ENCODE measurements at regions not wholly inside any gene's neighbourhood (a gene's known extent, or its start where the extent isn't known, plus 50 kb on each side); places are given as distances from the start of the nearest gene placed in this dataset.
"Not testable (repeated sequence)": the region's sequence is repeated elsewhere in the genome, so short reads cannot be mapped to it uniquely, and the experiment has no call there.

DNA sequence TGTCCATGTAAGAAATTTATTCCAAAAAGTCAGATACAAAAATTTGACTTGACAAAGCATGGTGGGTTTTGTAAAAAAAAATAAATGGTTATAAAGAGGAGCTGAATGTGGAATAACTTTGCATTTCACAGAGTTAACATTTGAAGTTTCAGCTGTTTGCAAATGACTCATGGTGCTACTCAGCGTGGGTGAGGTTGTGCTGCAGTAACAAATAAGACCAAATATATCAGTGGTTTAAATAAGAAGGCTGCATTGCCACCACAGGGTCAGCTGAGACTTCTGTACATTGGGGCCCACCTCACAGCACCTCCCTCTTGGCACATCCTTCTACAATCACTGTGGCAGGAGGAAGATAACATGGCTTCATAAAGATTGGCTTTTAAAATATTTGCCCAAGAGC is 272.5 kb upstream of the SULF2 start:
- DNase-seq: no peak

DNA sequence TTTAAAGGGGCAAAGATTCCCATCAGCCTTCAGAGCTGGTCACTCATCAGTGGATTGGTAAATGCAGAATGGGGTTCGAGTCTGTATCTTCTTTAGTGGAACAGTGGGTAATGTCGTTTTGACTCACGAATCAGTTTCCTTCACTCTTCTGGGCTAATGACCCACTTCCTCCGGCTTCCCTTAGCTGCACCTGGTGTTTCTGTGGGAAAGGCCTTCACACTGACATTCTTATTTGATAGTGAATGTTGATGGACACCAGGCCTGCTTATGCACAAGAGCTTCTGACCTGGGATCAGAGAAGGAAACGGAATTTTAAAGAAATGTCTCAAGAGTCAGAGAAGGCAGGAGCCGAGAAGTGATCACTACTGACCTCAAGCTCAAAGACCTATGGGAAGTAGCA is 272.0 kb upstream of the SULF2 start:
- DNase-seq: no peak

DNA sequence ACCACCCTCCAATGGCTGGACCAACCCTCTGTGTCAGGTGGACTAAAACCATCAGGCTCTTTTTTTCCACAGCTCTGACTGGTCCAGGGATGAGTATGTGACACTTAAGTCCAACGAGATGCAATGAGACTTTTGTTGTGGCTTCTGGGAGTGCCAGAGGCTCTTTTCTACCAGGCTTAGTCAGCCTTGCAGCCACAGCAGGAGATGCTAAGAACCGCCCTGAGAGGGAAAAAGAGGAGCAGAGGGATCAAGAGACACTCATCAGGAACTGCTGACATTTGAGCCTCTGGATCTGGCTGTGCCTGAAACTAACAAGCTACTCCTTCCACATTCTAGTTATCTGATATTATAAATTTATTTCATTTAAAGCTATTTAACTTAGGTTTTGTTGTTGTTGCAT is 270.9 kb upstream of the SULF2 start:
- no peak for DNase-seq

DNA sequence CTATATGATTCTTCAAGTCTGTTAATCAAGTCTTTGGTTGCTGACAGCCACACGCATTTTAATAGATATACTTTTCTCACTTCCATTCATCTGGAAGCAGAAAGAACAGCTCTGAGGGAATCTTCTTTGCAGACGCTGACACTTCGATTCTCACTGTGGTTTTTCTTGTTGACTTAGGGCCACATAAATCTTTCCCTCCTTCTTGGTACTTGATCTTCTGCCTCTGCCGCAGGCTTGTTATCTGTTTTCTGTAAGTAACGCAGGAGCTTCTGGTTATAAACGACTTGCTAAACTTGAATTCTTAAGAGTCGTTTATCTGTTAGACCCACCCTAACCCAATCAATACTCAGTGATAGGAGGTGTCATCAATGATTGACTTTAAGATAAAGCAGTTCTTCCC is 268.8 kb upstream of the SULF2 start:
- no peak for DNase-seq

DNA sequence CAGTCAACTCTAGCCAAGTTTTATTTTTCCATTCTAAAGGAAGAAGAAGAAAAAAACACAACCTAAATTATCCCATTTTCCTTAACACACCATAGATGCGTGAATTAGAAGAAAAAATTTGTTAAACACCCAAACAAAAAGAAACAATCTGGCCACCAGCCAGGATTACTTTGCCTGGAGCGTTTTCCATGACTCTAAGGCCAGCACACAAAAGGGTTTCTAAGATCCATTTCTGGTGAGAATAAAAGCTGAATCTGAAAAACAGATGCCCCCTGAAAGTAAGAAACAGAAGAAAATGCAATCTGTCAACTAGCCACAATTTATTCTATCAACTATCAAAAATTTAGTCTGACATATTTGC is 267.2 kb upstream of the SULF2 start:
- DNase-seq: no peak

DNA sequence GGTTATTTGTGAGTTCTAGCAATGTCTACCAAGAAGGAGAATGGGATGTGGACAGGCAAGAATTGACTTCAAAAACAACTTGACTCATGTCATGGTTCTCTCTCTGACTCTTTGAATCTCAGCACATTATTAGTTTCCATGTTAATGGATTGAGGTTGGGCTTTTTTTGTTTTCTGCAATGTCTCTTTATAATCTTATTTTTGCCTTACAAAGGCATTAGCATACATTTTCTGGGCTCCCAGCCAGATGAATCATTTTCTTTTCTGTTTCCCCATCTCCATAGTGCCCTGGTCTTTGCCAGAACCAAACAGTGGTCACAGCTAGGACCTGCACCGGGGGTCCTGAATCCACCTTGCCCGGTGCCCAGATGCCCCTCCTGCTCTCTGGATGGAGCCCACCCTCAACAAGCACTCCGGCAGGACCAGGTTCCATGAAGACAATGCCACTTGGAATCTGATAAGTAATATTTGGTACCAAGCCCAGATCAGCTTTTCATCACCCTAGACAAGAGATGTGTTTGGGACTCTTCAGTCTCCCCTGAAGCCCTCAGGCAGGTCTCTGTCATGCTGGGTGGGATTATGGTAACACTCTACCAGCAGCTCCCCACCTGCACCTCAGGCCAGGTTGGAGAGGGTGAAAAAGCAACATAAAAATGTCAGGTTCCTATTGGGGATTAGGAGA is 266.7 kb upstream of the SULF2 start:
- DNase-seq: peak; percentile 90

DNA sequence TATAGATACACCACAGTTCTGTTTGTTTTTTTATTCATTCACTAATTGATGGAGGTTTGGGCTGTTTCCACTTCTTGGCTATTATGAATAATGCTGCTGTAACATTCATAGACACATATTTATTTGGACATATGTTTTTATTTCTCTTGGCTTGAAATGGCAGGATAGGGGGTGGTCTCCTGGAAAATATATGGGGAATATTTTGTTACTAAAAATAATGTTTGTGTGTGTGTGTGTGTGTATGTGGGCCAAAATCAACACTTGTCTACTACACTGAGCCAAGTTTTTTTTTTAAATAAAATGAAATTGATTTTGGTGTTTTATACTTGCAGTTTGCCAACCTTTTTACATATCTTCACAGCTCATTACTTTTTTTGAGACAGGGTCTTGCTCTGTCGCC is 264.4 kb upstream of the SULF2 start:
- DNase-seq: peak; percentile 14

DNA sequence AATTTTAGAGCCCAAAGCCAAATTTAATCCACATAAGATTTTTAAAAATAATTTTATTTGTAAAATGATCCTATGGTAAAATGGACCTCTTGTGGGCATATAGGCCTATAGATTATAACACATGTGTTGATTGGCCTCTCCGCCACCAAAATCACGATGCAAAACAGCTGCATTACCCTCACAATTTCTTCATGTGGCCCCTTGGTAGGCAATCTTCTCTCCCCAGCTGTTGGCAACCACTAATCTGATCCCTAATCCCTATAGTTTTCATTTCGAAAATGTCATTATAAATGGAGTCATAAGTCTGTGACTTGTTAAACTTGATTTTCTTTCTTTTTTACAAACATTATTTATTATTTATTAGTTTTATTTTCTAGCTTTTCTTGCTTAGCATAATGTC is 263.9 kb upstream of the SULF2 start:
- no peak for DNase-seq

DNA sequence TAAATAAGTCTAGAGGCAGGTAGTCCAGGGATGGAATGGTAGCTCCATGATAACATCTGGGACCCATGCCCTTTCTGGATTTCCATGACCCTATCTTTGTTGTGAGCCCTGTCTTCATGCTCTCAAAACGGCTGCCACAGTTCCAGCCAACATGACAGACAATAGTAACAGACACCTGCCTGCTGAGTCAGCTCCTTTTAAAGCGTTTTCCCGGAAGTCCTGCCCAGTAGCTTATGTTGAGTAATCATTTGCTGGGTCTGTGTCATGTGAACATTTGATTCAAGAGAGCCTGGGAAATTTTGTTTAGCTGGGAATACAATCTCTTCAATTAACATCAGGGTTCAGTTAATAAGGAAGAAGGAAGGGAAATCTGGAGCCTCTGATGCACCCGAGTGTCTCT is 262.2 kb upstream of the SULF2 start:
- DNase-seq: no peak

DNA sequence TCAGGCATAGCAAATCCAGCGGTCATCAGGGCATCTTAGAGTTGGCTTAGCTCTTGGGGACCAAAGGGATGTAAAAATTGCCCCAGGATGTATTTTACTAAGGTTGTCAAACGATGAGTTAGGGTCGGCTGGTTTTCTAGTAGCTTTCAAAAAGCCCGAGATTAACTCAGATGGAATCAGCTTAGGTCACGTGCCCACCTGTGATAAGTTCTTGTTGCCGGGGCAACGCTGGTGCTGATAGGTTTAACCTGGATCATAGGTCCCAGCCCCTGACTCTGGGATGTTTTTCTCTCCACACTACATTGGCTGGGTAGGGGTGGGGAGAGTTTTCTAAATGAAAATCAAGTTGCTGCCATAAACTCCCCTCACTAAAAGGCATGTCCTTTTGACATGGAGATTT is 257.3 kb upstream of the SULF2 start:
- DNase-seq: no peak

DNA sequence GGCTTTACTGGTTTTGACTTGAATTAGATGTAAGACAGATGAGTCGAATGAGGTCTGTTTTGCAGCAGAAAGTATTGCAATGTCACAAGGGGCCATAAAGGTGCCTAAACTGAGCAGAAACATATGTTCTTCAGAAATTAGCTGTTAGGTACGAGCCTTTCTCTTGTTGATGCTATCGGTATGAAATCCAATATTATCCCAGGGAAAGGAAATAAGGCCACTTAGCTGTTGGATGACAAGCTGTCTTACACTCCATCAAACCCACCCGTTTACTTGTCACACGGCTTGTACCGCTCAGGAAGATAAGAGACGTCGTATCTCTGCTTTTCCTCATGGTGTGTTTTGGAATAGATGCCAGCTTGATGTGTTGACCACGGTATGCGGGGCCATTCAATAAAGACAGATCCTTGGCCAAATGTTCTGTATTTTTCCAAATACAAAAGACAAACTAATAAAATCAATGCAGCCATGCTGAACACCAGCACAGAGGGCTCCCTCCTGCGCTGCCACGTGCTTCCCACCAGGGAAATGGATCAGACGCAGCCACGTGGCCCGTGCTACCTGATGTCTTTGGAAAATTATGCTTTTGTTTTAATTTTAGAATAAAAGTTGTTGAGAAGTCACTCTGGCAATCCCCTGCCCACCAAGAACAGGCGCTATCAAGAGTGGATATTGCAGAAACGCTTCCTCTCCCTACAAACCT is 255.9 kb upstream of the SULF2 start:
- DNase-seq: peak; percentile 92

DNA sequence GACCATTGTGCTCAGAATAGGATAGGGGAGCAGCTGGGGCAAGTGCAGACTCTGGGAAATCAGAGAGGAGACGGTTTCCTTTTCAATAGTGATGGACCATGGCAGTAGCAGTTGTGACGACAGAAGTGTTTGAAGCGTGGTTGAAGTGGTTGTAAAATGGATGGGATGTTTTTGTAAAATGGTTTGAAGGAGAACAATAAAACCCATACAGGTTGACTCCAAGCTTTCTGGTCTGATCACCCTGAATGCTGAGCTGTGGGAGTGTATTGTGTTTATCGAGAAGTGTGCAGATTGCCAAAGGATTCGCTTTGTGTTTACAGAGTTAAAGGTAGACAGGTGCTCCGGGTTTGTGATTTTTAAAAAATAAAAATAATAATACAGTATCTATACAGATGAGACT is 255.2 kb upstream of the SULF2 start:
- DNase-seq: peak; percentile 97

DNA sequence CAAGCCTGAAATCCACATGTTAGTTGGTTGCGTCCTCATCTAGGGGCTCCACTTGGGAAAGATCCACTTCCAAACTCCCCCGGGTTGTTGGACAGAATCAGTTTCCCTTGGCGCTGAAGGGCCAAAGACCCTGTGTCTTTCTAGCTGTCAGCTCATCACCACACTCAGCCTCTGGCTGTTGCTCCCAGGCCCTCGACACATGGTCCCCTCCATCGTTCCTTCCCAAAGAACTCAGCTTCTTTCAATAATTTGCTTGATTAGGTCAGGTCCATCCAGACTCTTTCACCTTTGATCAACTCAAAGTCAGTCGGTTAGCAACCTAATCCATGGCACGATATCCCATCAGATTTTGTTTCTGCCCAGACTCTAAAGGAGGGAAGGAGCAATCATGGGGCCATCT is 254.8 kb upstream of the SULF2 start:
- no peak for DNase-seq

DNA sequence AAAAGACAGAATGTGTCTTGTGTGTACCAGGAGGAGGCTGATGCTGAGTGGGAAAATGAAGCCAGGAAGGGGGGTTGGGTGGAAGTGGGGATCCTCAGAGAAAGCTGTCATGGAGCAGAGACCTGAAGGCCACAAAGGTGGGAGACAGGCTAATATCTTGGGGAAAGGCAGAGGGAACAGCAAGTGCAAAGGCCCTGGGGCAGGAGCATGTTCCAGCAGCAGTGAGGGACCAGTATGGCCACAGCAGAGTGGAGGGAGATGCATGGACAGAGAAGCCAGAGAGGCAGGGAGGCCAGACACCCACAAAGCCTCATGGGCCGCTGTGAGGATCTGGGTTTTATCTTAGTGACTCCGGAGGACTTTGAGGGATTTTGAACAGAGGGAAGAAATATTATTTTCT is 254.2 kb upstream of the SULF2 start:
- DNase-seq: no peak

DNA sequence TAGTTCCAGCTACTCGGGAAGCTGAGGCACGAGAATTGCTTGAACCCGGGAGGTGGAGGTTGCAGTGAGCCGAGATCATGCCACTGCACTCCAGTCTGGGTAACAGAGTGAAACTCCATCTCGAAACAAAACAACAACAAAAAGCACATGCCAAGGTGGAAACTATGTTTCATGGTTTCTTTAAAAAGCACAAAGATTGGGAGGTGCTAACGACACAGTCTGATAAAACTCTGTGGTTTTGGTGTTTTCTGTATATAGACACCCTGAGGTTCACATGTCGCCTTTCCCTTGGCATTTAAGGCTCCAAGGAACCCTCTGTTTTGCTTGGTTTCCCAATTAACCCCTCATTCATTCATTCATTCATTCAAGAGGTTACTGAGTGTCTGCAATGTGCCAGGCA is 253.4 kb upstream of the SULF2 start:
- no peak for DNase-seq

DNA sequence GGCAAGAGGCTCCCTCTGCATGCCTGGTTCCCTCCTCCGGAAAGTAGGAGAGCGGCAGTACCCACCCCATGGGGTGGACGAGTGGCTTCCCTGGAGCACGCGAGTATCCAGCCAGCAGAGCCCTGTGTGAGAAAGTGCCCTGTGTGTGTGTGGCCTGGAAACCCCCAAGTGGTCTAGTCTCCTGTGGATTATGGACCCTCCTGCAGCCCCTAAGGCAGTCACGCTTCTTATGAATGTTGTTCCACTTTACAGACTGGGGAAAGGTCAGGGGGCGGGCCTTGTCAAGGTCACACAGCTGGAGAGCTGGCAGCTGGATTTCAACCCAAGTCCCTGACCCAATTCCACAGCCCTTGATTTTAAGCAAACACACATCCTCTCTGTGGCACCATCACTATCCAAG is 252.5 kb upstream of the SULF2 start:
- DNase-seq: not testable (repeated sequence)

DNA sequence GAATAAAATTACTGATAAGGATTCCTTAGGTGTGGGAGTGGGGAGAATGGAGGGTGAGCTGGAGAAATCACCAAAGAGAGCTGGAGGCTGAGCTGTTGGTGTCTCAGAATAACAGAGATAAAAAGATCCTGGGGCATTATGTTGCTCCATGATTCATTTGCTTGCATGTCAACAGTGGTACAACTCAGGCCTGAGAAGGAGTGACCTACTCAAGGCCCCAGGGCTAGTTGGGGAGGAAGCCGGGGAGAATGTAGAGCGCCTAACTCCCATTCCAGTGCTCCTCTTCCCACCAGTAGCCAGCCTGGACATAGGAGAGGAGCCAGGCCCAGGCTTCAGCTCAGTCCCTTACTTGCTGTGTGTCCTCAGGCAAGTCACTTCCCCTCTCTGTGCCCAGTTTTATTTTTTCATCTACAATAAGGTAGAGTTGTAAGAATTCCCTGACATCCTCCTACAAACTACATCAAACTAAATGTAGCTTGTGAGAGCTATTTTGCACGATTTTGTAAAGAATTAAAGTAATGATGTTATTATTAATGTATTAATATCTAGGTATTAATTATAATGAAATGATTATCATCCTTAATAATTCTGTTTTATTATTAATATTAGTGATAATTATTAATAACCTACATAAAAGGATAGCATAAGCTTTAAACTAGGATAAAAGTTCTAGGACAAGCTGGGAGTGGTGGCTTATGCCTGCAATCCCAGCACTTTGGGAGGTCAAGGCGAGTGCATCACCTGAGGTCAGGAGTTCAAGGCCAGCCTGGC is 250.9 kb upstream of the SULF2 start:
- DNase-seq: no peak

DNA sequence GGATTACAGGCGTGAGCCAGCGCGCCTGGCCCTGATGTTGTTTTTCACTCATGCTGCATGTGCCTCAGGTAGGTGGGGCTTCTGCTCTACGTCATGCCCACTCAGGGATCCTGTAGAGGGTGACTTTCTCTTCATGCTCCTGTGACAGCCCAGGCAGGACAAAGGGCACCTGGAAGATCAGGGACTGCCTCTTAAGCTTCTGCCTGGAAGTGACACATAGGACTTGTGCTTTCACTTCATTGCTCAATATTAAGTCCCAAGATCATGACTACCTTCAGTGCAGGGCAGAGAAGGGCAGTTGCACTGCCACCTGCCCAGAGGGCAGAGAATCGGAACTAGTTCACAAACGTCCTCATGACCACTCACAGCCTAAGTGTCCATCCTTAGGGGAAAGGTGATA is 249.5 kb upstream of the SULF2 start:
- DNase-seq: no peak

DNA sequence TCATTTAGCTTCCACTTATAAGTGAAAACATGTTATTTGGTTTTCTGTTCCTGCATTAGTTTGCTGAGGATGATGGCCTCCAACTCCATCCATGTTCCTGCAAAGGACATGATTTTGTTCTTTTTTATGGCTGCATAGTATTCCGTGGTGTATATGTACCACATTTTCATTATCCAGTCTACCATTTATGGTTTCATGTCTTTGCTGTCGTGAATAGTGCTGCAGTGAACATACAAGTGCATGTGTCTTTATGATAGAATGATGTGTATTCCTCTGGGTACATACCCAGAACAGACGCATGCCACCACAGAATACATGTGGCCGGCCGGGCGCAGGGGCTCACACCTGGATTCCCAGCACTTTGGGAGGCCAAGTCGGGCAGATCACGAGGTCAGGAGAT is 247.7 kb upstream of the SULF2 start:
- DNase-seq: not testable (repeated sequence)

DNA sequence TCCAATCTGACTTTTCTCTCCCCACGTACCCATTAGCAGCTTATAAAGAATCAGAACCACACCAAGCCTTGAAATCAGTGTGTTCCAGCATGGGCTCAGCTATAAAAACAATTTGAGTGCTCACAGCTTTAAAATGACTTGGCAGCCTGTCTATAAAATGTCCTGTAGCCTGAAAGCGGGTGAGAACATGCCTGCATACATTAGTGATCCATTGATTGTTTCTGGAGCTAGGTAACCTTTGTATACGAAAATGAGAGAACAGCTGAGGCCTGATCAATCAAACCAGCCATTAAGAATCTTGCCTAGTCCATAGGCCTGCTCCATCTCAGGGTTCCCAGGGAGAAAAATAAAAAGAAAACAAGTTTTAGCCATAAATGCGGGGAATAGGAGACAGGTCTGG is 245.8 kb upstream of the SULF2 start:
- peak; percentile 12 for DNase-seq

DNA sequence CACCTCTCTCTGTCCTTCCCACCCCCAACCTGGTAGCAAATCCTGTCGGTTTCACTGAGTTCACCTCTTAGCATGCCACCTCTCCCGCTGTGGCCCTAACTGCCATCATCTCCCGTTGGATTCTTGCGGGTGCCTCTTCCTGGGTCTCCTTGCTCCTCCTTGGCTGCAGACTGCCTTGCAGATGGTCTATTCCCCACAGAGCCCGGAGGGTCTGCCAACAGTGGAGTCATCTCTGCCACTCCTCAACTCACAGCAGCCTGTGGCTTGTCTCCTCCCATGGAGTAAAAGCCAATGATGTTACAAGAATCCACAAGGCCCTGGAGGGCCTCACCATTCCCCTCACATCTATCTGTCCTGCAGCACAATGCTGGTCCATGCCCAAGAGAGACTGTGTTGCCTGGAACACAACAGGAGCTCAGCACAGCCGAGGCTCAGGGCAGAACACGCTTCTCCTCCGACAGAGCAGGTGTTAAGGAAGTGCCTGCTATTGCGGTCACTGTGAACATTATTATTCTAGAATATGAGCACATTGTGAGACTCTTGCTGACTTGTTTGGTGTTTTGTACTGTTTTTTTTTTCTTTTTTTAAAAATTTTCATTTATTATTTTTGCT is 241.8 kb upstream of the SULF2 start:
- DNase-seq: peak; percentile 67

DNA sequence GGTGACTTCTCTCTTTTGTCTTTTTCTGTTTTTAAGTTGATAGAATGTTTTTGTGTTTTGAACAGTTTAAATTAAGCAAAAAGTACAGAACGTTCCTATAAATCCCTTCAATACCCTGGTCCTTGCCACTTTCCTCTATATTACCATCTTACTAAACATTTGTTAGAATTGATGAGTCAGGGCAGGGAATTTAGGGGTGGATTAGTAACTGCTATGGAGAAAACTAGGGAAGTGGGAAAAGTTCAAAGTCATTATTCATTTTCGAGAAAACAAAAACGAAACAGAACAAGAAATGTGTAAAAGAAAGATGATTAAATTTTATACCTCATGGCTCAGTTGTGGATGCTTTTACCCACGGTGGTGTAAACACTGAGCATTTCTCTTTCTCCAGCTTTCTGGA is 240.4 kb upstream of the SULF2 start:
- peak; percentile 47 for DNase-seq

DNA sequence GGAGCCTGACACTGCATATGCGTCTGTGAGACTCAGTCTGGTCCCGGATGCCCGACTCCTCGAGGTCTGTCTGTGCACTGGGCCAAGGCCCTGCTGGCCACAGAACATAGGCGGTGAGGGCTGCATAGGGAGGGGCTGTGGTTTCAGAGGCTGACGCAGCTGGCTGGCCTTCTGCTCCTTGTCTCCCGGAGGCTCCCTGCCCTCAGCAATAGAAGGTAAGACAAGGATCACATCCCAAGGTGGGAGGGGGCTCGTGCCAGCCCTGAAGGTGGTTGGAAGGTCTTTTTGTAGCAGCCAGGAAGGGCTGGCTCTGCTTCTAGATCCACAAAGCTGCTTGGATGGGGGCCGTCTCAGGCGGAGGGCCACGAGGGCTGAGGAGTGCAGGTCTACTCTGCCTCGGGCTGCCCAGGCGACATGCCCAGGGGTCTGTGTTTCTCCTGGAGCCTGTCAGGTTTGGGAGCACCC is 239.8 kb upstream of the SULF2 start:
- peak; percentile 84 for DNase-seq

DNA sequence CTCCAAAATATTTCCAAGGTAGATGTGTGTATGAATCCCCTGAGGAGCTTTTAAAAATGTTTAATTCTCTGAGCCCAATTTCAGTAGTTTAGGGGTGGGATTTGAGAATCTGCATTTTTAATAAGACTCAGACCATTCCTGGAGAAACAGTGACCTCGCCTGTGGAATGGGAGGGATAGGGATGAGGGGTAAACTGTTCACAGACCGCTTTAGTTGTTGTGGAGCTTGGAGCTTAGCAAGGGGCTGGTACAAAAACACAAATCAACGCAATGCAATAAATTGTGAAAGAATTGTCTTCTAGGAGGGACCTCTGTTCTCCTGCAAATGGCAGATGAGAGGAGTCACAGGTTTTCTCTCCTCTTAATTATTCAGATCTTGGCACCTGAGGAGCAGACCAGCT is 239.3 kb upstream of the SULF2 start:
- DNase-seq: no peak

Data from NCI-H1092 treated with DMSO at 0.1 percent for 48 hours (cell line).